HL-60 (cell line): ENCODE measurements at regions not wholly inside any gene's neighbourhood (a gene's known extent, or its start where the extent isn't known, plus 50 kb on each side); places are given as distances from the start of the nearest gene placed in this dataset.

Source experiments
- CTCF ChIP-seq: IDR thresholded peaks from one replicate; pipeline ENCODE4 v1.5.1; 2011; ENCODE audit warnings: low read length, control low read depth, inconsistent platforms; ENCODE audit not compliant: insufficient read depth
- POLR2AphosphoS5 ChIP-seq: IDR thresholded peaks from 2 replicates; pipeline ENCODE4 v1.6.1; 2012; ENCODE audit warnings: low read depth

- no peak for TF ChIP-seq POLR2AphosphoS5
- no peak for TF ChIP-seq CTCF
These were observed 523.9 kb downstream of the CCDC85A start for GRCh38 chr2:56707650-56708049.
